Suprapubic skin (tissue), 4 donors: ENCODE measurements at regions not wholly inside any gene's neighbourhood (a gene's known extent, or its start where the extent isn't known, plus 50 kb on each side); places are given as distances from the start of the nearest gene placed in this dataset.
"Not testable (repeated sequence)": the region's sequence is repeated elsewhere in the genome, so short reads cannot be mapped to it uniquely, and the experiment has no call there.

ENCODE experiments used
- DNase-seq, 2 donors: peaks; one replicate each; pipeline ENCODE4 v3.0.0-alpha.2; 2019; ENCODE audit warnings: low spot score in 2 of 2
- H3K27ac ChIP-seq: fragments of 200-600 bp; sonication (generic); one replicate; pipeline ENCODE4 v1.5.1; 2019
- H3K27me3 ChIP-seq: fragments of 200-600 bp; sonication (generic); one replicate; pipeline ENCODE4 v1.5.1; 2019
- H3K36me3 ChIP-seq: fragments of 200-600 bp; sonication (generic); one replicate; pipeline ENCODE4 v1.5.1; 2019
- H3K4me1 ChIP-seq: fragments of 200-600 bp; sonication (generic); one replicate; pipeline ENCODE4 v1.5.1; 2019
- H3K4me3 ChIP-seq: fragments of 200-600 bp; sonication (generic); one replicate; pipeline ENCODE4 v1.5.1; 2019; ENCODE audit warnings: mild to moderate bottlenecking
- H3K9me3 ChIP-seq: fragments of 200-600 bp; sonication (generic); one replicate; pipeline ENCODE4 v1.5.1; 2019
- CTCF ChIP-seq, 2 donors: fragments of 200-600 bp in 1 of 2; fragments of 450-650 bp in 1 of 2; sonication (generic) in 1 of 2; IDR thresholded peaks; one replicate each; pipeline ENCODE4 v1.5.1; 2016 to 2019; ENCODE audit warnings: antibody characterized with exemption in 2 of 2, mild to moderate bottlenecking in 1 of 2, moderate library complexity in 1 of 2
- EP300 ChIP-seq: sonication (generic); formaldehyde crosslinking; IDR thresholded peaks from one replicate; pipeline ENCODE4 v1.6.1; 2017; ENCODE audit warnings: antibody characterized with exemption
- POLR2A ChIP-seq, 2 donors: fragments of 450-650 bp; IDR thresholded peaks; one replicate each; pipeline ENCODE4 v1.6.1; 2017; ENCODE audit warnings: antibody characterized with exemption in 2 of 2, mild to moderate bottlenecking in 2 of 2, moderate library complexity in 2 of 2
- POLR2AphosphoS5 ChIP-seq, 3 donors: sonication (generic); formaldehyde crosslinking; IDR thresholded peaks; one replicate each; pipeline ENCODE4 v1.6.1; 2017; ENCODE audit warnings: antibody characterized with exemption in 3 of 3
- WGBS: methylation state at CpG from one replicate; pipeline ENCODE4 v1.1.5; 2018; 5-methylcytosine and 5-hydroxymethylcytosine counted together

DNA sequence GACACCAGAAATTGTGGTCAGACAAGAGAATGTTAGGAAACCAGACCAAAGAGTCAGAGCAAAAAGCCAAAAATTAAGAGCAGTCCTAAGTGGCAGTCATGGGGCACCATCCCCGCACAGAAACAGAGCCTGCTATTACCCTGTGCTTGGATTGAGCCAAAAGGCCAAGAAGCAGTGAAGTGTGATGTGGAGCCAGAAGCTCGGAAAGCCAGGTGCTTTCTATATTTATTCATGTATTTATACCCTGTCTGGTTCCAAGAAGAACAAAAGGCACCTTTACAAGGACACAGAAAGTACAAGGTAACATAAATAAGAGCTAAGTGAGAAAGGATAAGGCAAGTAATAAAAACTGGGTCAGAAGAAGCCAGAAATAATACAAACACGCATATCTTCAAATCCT lies 336.2 kb upstream of the CNR1 start:
- no peaks in the 10 kb centered on the region for H3K4me1 ChIP-seq
- no peaks in the 10 kb centered on the region for H3K36me3 ChIP-seq
- no peaks in the 10 kb centered on the region for H3K27me3 ChIP-seq
- H3K4me3 ChIP-seq: no peak overlapping the region
- no peak overlapping the region for H3K27ac ChIP-seq
- H3K9me3 ChIP-seq: no peaks in the 10 kb centered on the region
- no peak for DNase-seq
- TF ChIP-seq EP300: no peak
- no peak for TF ChIP-seq POLR2A (IDR thresholded peaks at IDR 0.05)
- no peak for TF ChIP-seq CTCF (IDR thresholded peaks at IDR 0.05)
- TF ChIP-seq POLR2AphosphoS5 (IDR thresholded peaks at IDR 0.05): no peak
- 80% methylated on average over 3 of the region's 3 CpGs for WGBS

GRCh38 chr6:88499845-88500699 lies 333.9 kb upstream of the CNR1 start:
- Histone ChIP-seq H3K36me3 (no peaks in the 10 kb centered on the region), H3K9me3 (no peaks in the 10 kb centered on the region), H3K4me1 (no peaks in the 10 kb centered on the region), H3K27me3 (no peaks in the 10 kb centered on the region), H3K4me3 (no peak overlapping the region), H3K27ac (no peak overlapping the region)
- TF ChIP-seq POLR2A (IDR thresholded peaks at IDR 0.05) (no peak), POLR2AphosphoS5 (IDR thresholded peaks at IDR 0.05) (no peak), CTCF (IDR thresholded peaks at IDR 0.05) (no peak), EP300 (no peak)
- no peak for DNase-seq
- WGBS: 80% methylated on average over 6 of the region's 7 CpGs

DNA sequence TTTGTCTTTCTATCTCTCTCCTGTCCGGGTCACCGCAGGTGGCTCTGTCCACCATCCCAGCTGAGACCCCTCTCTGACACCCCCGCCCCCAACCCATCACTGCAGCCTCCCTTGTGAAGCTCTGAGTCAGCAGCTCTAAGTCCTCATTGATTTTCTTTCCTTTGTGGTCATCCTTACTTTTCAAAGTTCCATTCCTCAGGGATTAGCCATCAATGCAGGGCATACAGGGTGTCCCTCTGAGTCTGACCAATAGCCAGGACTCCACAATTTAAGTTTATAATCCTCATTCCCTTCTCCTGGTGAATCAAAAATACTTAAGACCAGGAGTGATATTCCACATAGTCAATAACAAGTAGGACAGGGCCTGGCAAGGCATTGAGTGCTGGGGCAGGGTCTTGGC lies 333.3 kb upstream of the CNR1 start:
- H3K36me3 ChIP-seq: no peaks in the 10 kb centered on the region
- H3K27me3 ChIP-seq: no peaks in the 10 kb centered on the region
- H3K27ac ChIP-seq: no peak overlapping the region
- 70% methylated on average over 3 of the region's 3 CpGs for WGBS
- H3K4me3 ChIP-seq: no peak overlapping the region
- no peak for TF ChIP-seq CTCF (IDR thresholded peaks at IDR 0.05)
- no peak for TF ChIP-seq EP300
- TF ChIP-seq POLR2A (IDR thresholded peaks at IDR 0.05): no peak
- no peak for TF ChIP-seq POLR2AphosphoS5 (IDR thresholded peaks at IDR 0.05)
- no peaks in the 10 kb centered on the region for H3K4me1 ChIP-seq
- no peak for DNase-seq
- H3K9me3 ChIP-seq: no peaks in the 10 kb centered on the region

- not testable (repeated sequence) for H3K4me1 ChIP-seq, DNase-seq, H3K27ac ChIP-seq, H3K4me3 ChIP-seq, H3K36me3 ChIP-seq, H3K27me3 ChIP-seq, H3K9me3 ChIP-seq
- 59% methylated on average over 8 of the region's 8 CpGs for WGBS
These were observed 331.3 kb upstream of the CNR1 start for GRCh38 chr6:88497403-88497802.

GRCh38 chr6:88494401-88495140 lies 328.4 kb upstream of the CNR1 start:
- no peak for TF ChIP-seq EP300
- no peak for TF ChIP-seq CTCF (IDR thresholded peaks at IDR 0.05)
- no peak for TF ChIP-seq POLR2AphosphoS5 (IDR thresholded peaks at IDR 0.05)
- TF ChIP-seq POLR2A (IDR thresholded peaks at IDR 0.05): no peak
- Histone ChIP-seq H3K9me3 (no peaks in the 10 kb centered on the region), H3K4me1 (no peaks in the 10 kb centered on the region), H3K36me3 (no peaks in the 10 kb centered on the region), H3K27me3 (no peaks in the 10 kb centered on the region), H3K4me3 (no peak overlapping the region), H3K27ac (no peak overlapping the region)
- DNase-seq: no peak
- 82% methylated on average over 3 of the region's 3 CpGs for WGBS
